Neural progenitor cell (in vitro differentiated cells): ENCODE measurements at regions not wholly inside any gene's neighbourhood (a gene's known extent, or its start where the extent isn't known, plus 50 kb on each side); places are given as distances from the start of the nearest gene placed in this dataset.

Experiments used
- DNase-seq: peaks from one replicate; pipeline ENCODE4 v3.0.0-alpha.2; 2016; ENCODE audit warnings: low spot score
- H2AFZ ChIP-seq: fragments of 200-600 bp; sonication (generic); replicated peaks from 2 replicates; pipeline ENCODE4 v1.6.1; 2016; ENCODE audit warnings: antibody characterized with exemption
- H3F3A ChIP-seq: fragments of 200-600 bp; sonication (generic); 2 replicates; pipeline ENCODE4 v1.6.1; 2016; ENCODE audit warnings: antibody characterized with exemption, low read depth
- H3K27ac ChIP-seq: fragments of 200-600 bp; sonication (generic); 2 replicates; pipeline ENCODE4 v1.5.1; 2016; ENCODE audit warnings: mild to moderate bottlenecking
- H3K27me3 ChIP-seq: fragments of 200-600 bp; sonication (generic); 2 replicates; pipeline ENCODE4 v1.6.1; 2016; ENCODE audit warnings: mild to moderate bottlenecking, moderate library complexity
- H3K36me3 ChIP-seq: fragments of 200-600 bp; sonication (generic); 2 replicates; pipeline ENCODE4 v1.5.1; 2016
- H3K4me1 ChIP-seq: fragments of 200-600 bp; sonication (generic); 2 replicates; pipeline ENCODE4 v1.6.1; 2016; ENCODE audit warnings: mixed run types
- H3K4me2 ChIP-seq: fragments of 200-600 bp; sonication (generic); 2 replicates; pipeline ENCODE4 v1.6.1; 2016
- H3K4me3 ChIP-seq: fragments of 200-600 bp; sonication (generic); 2 replicates; pipeline ENCODE4 v1.5.1; 2016
- H3K79me2 ChIP-seq: fragments of 200-600 bp; sonication (generic); 2 replicates; pipeline ENCODE4 v1.6.1; 2016; ENCODE audit warnings: low read depth
- H3K9ac ChIP-seq: fragments of 200-600 bp; sonication (generic); 2 replicates; pipeline ENCODE4 v1.6.1; 2016
- H3K9me3 ChIP-seq: fragments of 200-600 bp; sonication (generic); 2 replicates; pipeline ENCODE4 v1.5.1; 2016; ENCODE audit warnings: low read depth
- H4K20me1 ChIP-seq: fragments of 200-600 bp; sonication (generic); 2 replicates; pipeline ENCODE4 v1.6.1; 2016; ENCODE audit warnings: low read depth
- H3K27ac Mint-ChIP-seq: 3 replicates; pipeline ENCODE4 v1.8.0; 2021; ENCODE audit warnings: mixed read lengths
- H3K27me3 Mint-ChIP-seq: 2 replicates; pipeline ENCODE4 v1.8.0; 2022; ENCODE audit warnings: low read depth, mild to moderate bottlenecking, inconsistent platforms, moderate library complexity, mixed read lengths; ENCODE audit not compliant: insufficient read depth
- H3K36me3 Mint-ChIP-seq: 3 replicates; pipeline ENCODE4 v1.8.0; 2021; ENCODE audit warnings: mixed read lengths
- H3K4me1 Mint-ChIP-seq: 3 replicates; pipeline ENCODE4 v1.8.0; 2021; ENCODE audit warnings: mixed read lengths
- H3K4me3 Mint-ChIP-seq: 3 replicates; pipeline ENCODE4 v1.8.0; 2021; ENCODE audit warnings: mild to moderate bottlenecking, moderate library complexity, mixed read lengths
- H3K9me3 Mint-ChIP-seq: 3 replicates; pipeline ENCODE4 v1.8.0; 2020; ENCODE audit warnings: mixed read lengths
- CTCF ChIP-seq: fragments of 200-600 bp; sonication (generic); IDR thresholded peaks from 2 replicates; pipeline ENCODE4 v1.5.1; 2017; ENCODE audit warnings: antibody characterized with exemption, mild to moderate bottlenecking
- EZH2 ChIP-seq: fragments of 200-600 bp; sonication (generic); IDR thresholded peaks from 2 replicates; pipeline ENCODE4 v1.6.1; 2017; ENCODE audit warnings: antibody characterized with exemption, mild to moderate bottlenecking, moderate library complexity
- EZH2phosphoT487 ChIP-seq: fragments of 200-600 bp; sonication (generic); IDR thresholded peaks from 2 replicates; pipeline ENCODE4 v1.6.1; 2017; ENCODE audit warnings: antibody characterized with exemption

GRCh38 chr11:130636722-130637464 lies 188.4 kb downstream of the ADAMTS15 start:
- peaks cover 13% of the 10 kb centered on the region for H3K4me1 Mint-ChIP-seq
- no peaks in the 10 kb centered on the region for H3K9me3 Mint-ChIP-seq
- Histone ChIP-seq H3F3A (no peaks in the 10 kb centered on the region), H3K79me2 (no peaks in the 10 kb centered on the region), H3K4me2 (no peak overlapping the region), H3K27me3 (no peaks in the 10 kb centered on the region), H3K4me1 (no peaks in the 10 kb centered on the region), H3K27ac (no peak overlapping the region), H2AFZ (no peak overlapping the region), H3K9me3 (no peaks in the 10 kb centered on the region), H4K20me1 (no peaks in the 10 kb centered on the region), H3K4me3 (no peak overlapping the region), H3K36me3 (no peaks in the 10 kb centered on the region), H3K9ac (no peak overlapping the region)
- H3K27me3 Mint-ChIP-seq = peaks cover 2% of the 10 kb centered on the region
- no peaks in the 10 kb centered on the region for H3K36me3 Mint-ChIP-seq
- no peak overlapping the region for H3K4me3 Mint-ChIP-seq
- DNase-seq = no peak
- H3K27ac Mint-ChIP-seq = no peak overlapping the region
- TF ChIP-seq EZH2phosphoT487 (no peak), CTCF (no peak), EZH2 (no peak)

GRCh38 chr11:130637566-130637965 lies 189.1 kb downstream of the ADAMTS15 start:
- Mint-ChIP-seq H3K4me1 (peaks cover 13% of the 10 kb centered on the region), H3K27me3 (peaks cover 2% of the 10 kb centered on the region), H3K9me3 (no peaks in the 10 kb centered on the region), H3K27ac (no peak overlapping the region), H3K36me3 (no peaks in the 10 kb centered on the region), H3K4me3 (no peak overlapping the region)
- Histone ChIP-seq H3K4me3 (no peak overlapping the region), H3K79me2 (no peaks in the 10 kb centered on the region), H4K20me1 (no peaks in the 10 kb centered on the region), H3K9ac (no peak overlapping the region), H3K4me1 (no peaks in the 10 kb centered on the region), H3K27me3 (no peaks in the 10 kb centered on the region), H3K36me3 (no peaks in the 10 kb centered on the region), H3K9me3 (no peaks in the 10 kb centered on the region), H3F3A (no peaks in the 10 kb centered on the region), H3K27ac (no peak overlapping the region), H2AFZ (no peak overlapping the region), H3K4me2 (no peak overlapping the region)
- DNase-seq = no peak
- TF ChIP-seq EZH2phosphoT487 (no peak), CTCF (no peak), EZH2 (no peak)

GRCh38 chr11:130638033-130638432 lies 189.6 kb downstream of the ADAMTS15 start:
- H3F3A ChIP-seq = no peaks in the 10 kb centered on the region
- Mint-ChIP-seq H3K9me3 (no peaks in the 10 kb centered on the region), H3K4me1 (peaks cover 13% of the 10 kb centered on the region), H3K36me3 (no peaks in the 10 kb centered on the region), H3K27ac (no peak overlapping the region), H3K27me3 (peaks cover 2% of the 10 kb centered on the region), H3K4me3 (no peak overlapping the region)
- H3K9ac ChIP-seq = no peak overlapping the region
- no peaks in the 10 kb centered on the region for H3K79me2 ChIP-seq
- no peaks in the 10 kb centered on the region for H3K9me3 ChIP-seq
- H2AFZ ChIP-seq = no peak overlapping the region
- H3K27me3 ChIP-seq = no peaks in the 10 kb centered on the region
- TF ChIP-seq EZH2phosphoT487 (no peak), EZH2 (no peak), CTCF (no peak)
- H3K4me1 ChIP-seq = no peaks in the 10 kb centered on the region
- H3K4me2 ChIP-seq = no peak overlapping the region
- no peak overlapping the region for H3K27ac ChIP-seq
- no peak for DNase-seq
- H3K4me3 ChIP-seq = no peak overlapping the region
- H4K20me1 ChIP-seq = no peaks in the 10 kb centered on the region
- H3K36me3 ChIP-seq = no peaks in the 10 kb centered on the region
